IMR-90 (cell line): ENCODE measurements at regions not wholly inside any gene's neighbourhood (a gene's known extent, or its start where the extent isn't known, plus 50 kb on each side); places are given as distances from the start of the nearest gene placed in this dataset.

Source experiments
- ATAC-seq: fragments of 200-7000 bp; cut with Tn5 transposase; 2 replicates; pipeline ENCODE4 v1.9.1; 2020; ENCODE audit warnings: low read depth, mild to moderate bottlenecking, moderate library complexity
- BruUV-seq: library from RNA; stranded (reverse); fragments of 400-500 nt; replicated peaks from 2 replicates; lab custom pipeline; 2021; lab: Mats Ljungman, UMichigan
- CTCF ChIA-PET: fragments of 300-600 bp; formaldehyde crosslinking; extraction: SDS; loops from one replicate; lab custom pipeline; 2021; ENCODE audit warnings: antibody characterized with exemption; lab: Yijun Ruan, JAX
- POLR2A ChIA-PET: fragments of 300-600 bp; sonication (Branson Sonifier 250); formaldehyde crosslinking; loops from one replicate; lab custom pipeline; 2022; ENCODE audit warnings: antibody characterized with exemption; ENCODE audit not compliant: unreplicated experiment; lab: Charles Lee
- DNase-seq: peaks from one replicate; pipeline ENCODE4 v3.0.0; 2013
- H2AFZ ChIP-seq: replicated peaks from 2 replicates; pipeline ENCODE3; 2013; ENCODE audit warnings: low read length, mild to moderate bottlenecking; ENCODE audit not compliant: poor library complexity
- H2AK5ac ChIP-seq: 2 replicates; pipeline ENCODE4 v1.6.1; 2013; ENCODE audit warnings: low read depth, low read length, inconsistent platforms
- H2AK9ac ChIP-seq: replicated peaks from 2 replicates; pipeline ENCODE3; 2013; ENCODE audit warnings: mild to moderate bottlenecking, low read depth, low read length, moderate library complexity; ENCODE audit not compliant: poor library complexity
- H2BK120ac ChIP-seq: 2 replicates; pipeline ENCODE4 v1.6.1; 2013; ENCODE audit warnings: low read depth, low read length, inconsistent platforms
- H2BK15ac ChIP-seq: 3 replicates; pipeline ENCODE4 v1.6.1; 2013; ENCODE audit warnings: low read depth, low read length, inconsistent platforms
- H2BK20ac ChIP-seq: 2 replicates; pipeline ENCODE4 v1.6.1; 2013; ENCODE audit warnings: low read depth, mild to moderate bottlenecking, inconsistent platforms, low read length, moderate library complexity
- H2BK5ac ChIP-seq: 2 replicates; pipeline ENCODE4 v1.6.1; 2013; ENCODE audit warnings: mild to moderate bottlenecking, low read depth, low read length, inconsistent platforms; ENCODE audit not compliant: poor library complexity, severe bottlenecking
- H3K14ac ChIP-seq: replicated peaks from 2 replicates; pipeline ENCODE4 v1.6.1; 2013; ENCODE audit warnings: low read depth, low read length, inconsistent platforms
- H3K18ac ChIP-seq: 2 replicates; pipeline ENCODE4 v1.6.1; 2013; ENCODE audit warnings: low read depth, low read length, control low read depth
- H3K23ac ChIP-seq: 2 replicates; pipeline ENCODE4 v1.6.1; 2013; ENCODE audit warnings: low read depth, low read length, inconsistent platforms
- H3K27ac ChIP-seq: 2 replicates; pipeline ENCODE4 v1.5.1; 2013; ENCODE audit warnings: mild to moderate bottlenecking, control low read depth, low read length; ENCODE audit not compliant: insufficient read depth
- H3K27me3 ChIP-seq: 2 replicates; pipeline ENCODE4 v1.6.1; 2013; ENCODE audit warnings: low read length; ENCODE audit not compliant: control insufficient read depth, insufficient read depth
- H3K36me3 ChIP-seq: 2 replicates; pipeline ENCODE4 v1.6.1; 2013; ENCODE audit warnings: low read length, mixed read lengths; ENCODE audit not compliant: control insufficient read depth, insufficient read depth
- H3K4ac ChIP-seq: 2 replicates; pipeline ENCODE4 v1.6.1; 2013; ENCODE audit warnings: low read depth, low read length, inconsistent platforms
- H3K4me1 ChIP-seq: 2 replicates; pipeline ENCODE4 v1.6.1; 2013; ENCODE audit warnings: low read length, mixed read lengths; ENCODE audit not compliant: control insufficient read depth, insufficient read depth
- H3K4me2 ChIP-seq: 2 replicates; pipeline ENCODE4 v1.6.1; 2013; ENCODE audit warnings: low read depth, mild to moderate bottlenecking, control low read depth, low read length, moderate library complexity
- H3K4me3 ChIP-seq: 2 replicates; pipeline ENCODE4 v1.5.1; 2013; ENCODE audit warnings: low read depth, mild to moderate bottlenecking, control low read depth, low read length, moderate library complexity; ENCODE audit not compliant: insufficient read depth
- H3K56ac ChIP-seq: 2 replicates; pipeline ENCODE4 v1.6.1; 2013; ENCODE audit warnings: low read length, inconsistent platforms; ENCODE audit not compliant: insufficient read depth; ENCODE audit errors: extremely low read depth
- H3K79me1 ChIP-seq, 2 experiments: 2 replicates each; pipeline ENCODE4 v1.6.1; 2013; ENCODE audit warnings: low read length in 2 of 2, inconsistent platforms in 1 of 2, low read depth in 1 of 2
- H3K9ac ChIP-seq: 2 replicates; pipeline ENCODE4 v1.6.1; 2013; ENCODE audit warnings: low read depth, low read length, control low read depth
- H3K9me1 ChIP-seq: 2 replicates; pipeline ENCODE4 v1.6.1; 2013; ENCODE audit warnings: low read length, inconsistent platforms; ENCODE audit not compliant: insufficient read depth
- H3K9me3 ChIP-seq: 2 replicates; pipeline ENCODE4 v1.6.1; 2013; ENCODE audit warnings: low read length; ENCODE audit not compliant: control insufficient read depth, insufficient read depth
- H4K20me1 ChIP-seq: 2 replicates; pipeline ENCODE4 v1.6.1; 2013; ENCODE audit warnings: low read length, inconsistent platforms; ENCODE audit not compliant: insufficient read depth
- H4K5ac ChIP-seq: 2 replicates; pipeline ENCODE4 v1.6.1; 2013; ENCODE audit warnings: mild to moderate bottlenecking, low read depth, low read length, control low read depth
- H4K8ac ChIP-seq, 2 experiments: 2 replicates each; pipeline ENCODE4 v1.6.1; 2013; ENCODE audit warnings: low read depth in 2 of 2, low read length in 2 of 2, control low read depth in 1 of 2, inconsistent platforms in 1 of 2
- H4K91ac ChIP-seq: 2 replicates; pipeline ENCODE4 v1.6.1; 2013; ENCODE audit warnings: low read depth, low read length, inconsistent platforms; ENCODE audit not compliant: insufficient read depth
- BHLHE40 ChIP-seq: fragments of 150-350 bp; IDR thresholded peaks from 2 replicates; pipeline ENCODE4 v1.6.1; 2016; ENCODE audit warnings: mild to moderate bottlenecking, low read depth, low read length
- CEBPB ChIP-seq: IDR thresholded peaks from 2 replicates; pipeline ENCODE4 v1.6.1; 2012; ENCODE audit warnings: low read depth, low read length, improper control_type of control experiment
- CHD1 ChIP-seq: IDR thresholded peaks from 2 replicates; pipeline ENCODE4 v1.6.1; 2012; ENCODE audit warnings: low read depth, low read length, improper control_type of control experiment
- FOS ChIP-seq: fragments of 150-350 bp; IDR thresholded peaks from 2 replicates; pipeline ENCODE4 v1.6.1; 2016; ENCODE audit warnings: low read depth, low read length
- MAZ ChIP-seq: IDR thresholded peaks from 2 replicates; pipeline ENCODE4 v1.6.1; 2012; ENCODE audit warnings: low read depth, mild to moderate bottlenecking, low read length, improper control_type of control experiment, moderate library complexity, borderline replicate concordance
- MXI1 ChIP-seq: IDR thresholded peaks from 2 replicates; pipeline ENCODE4 v1.6.1; 2012; ENCODE audit warnings: low read depth, mild to moderate bottlenecking, low read length, moderate library complexity, borderline replicate concordance
- NFE2L2 ChIP-seq: fragments of 150-350 bp; IDR thresholded peaks from 2 replicates; pipeline ENCODE4 v1.6.1; 2016; ENCODE audit warnings: low read depth, mild to moderate bottlenecking, low read length
- POLR2A ChIP-seq: IDR thresholded peaks from 2 replicates; pipeline ENCODE4 v1.6.1; 2012; ENCODE audit warnings: mild to moderate bottlenecking, low read depth, low read length
- SMC3 ChIP-seq: fragments of 150-350 bp; IDR thresholded peaks from 2 replicates; pipeline ENCODE4 v1.6.1; 2016; ENCODE audit warnings: low read depth, mild to moderate bottlenecking, antibody characterized with exemption, low read length, moderate library complexity
- WGBS, 2 experiments: methylation state at CpG; one replicate each; pipeline versions ENCODE4 v1.1.5 to v1.1.7; 2013; ENCODE audit warnings: missing lambda C conversion rate in 2 of 2; ENCODE audit not compliant: insufficient read length in 1 of 2; ENCODE audit errors: extremely low coverage in 2 of 2; 5-methylcytosine and 5-hydroxymethylcytosine counted together
- dilution Hi-C: fragments of 300-500 bp; cut with HindIII; formaldehyde crosslinking; loops from one replicate; pipeline ENCODE4 v1.14.3; 2018; ENCODE audit warnings: low sequenced_read_pairs; ENCODE audit not compliant: unreplicated experiment
- in situ Hi-C: fragments of 300-500 bp; cut with MboI; formaldehyde crosslinking; loops from 3 replicates; pipeline ENCODE4 v1.14.3; 2019; ENCODE audit warnings: low sequenced_read_pairs, inconsistent platforms, mixed read lengths
- intact Hi-C: fragments of 100-400 bp; cut with micrococcal nuclease; formaldehyde crosslinking; loops from 2 replicates; pipeline ENCODE4 v1.10.0; 2022
- TF ChIP-seq, protein P1 (sequence below): fragments of 150-350 bp; IDR thresholded peaks from 2 replicates; pipeline ENCODE4 v1.6.1; 2016; ENCODE audit warnings: low read depth, mild to moderate bottlenecking, low read length, moderate library complexity, borderline replicate concordance
- TF ChIP-seq, protein P2 (sequence below): conservative IDR thresholded peaks from 2 replicates; pipeline ENCODE4 v1.5.1; 2012; ENCODE audit warnings: mild to moderate bottlenecking, low read depth, low read length, improper control_type of control experiment

GRCh38 chr17:69884846-69885245 lies 190.2 kb upstream of the KCNJ16 start:
- Histone ChIP-seq H2AK9ac (no peak overlapping the region), H2AFZ (no peak overlapping the region), H3K14ac (no peak overlapping the region), H4K91ac (no peak overlapping the region), H3K18ac (no peak overlapping the region), H3K4me3 (no peak overlapping the region), H3K56ac (no peak overlapping the region), H3K23ac (no peak overlapping the region), H2BK20ac (no peak overlapping the region), H3K4me1 (no peaks in the 10 kb centered on the region), H3K27ac (no peak overlapping the region), H2BK15ac (no peak overlapping the region), H3K4me2 (no peak overlapping the region), H2AK5ac (no peak overlapping the region), H3K9ac (no peak overlapping the region), H3K9me3 (no peaks in the 10 kb centered on the region), H4K20me1 (no peaks in the 10 kb centered on the region), H4K8ac (no peak overlapping the region), H3K9me1 (no peaks in the 10 kb centered on the region), H3K27me3 (no peaks in the 10 kb centered on the region), H3K36me3 (no peaks in the 10 kb centered on the region), H3K79me1 (no peaks in the 10 kb centered on the region), H3K4ac (no peak overlapping the region), H2BK5ac (no peak overlapping the region), H2BK120ac (no peak overlapping the region), H4K5ac (no peak overlapping the region)
- no peak for DNase-seq
- BruUV-seq, result no TSS peak
- intact Hi-C loops, result no loop called here
- TF ChIP-seq CHD1, result no peak
- no peak for TF ChIP-seq NFE2L2
- TF ChIP-seq MXI1, result no peak
- TF ChIP-seq, protein P1, sequence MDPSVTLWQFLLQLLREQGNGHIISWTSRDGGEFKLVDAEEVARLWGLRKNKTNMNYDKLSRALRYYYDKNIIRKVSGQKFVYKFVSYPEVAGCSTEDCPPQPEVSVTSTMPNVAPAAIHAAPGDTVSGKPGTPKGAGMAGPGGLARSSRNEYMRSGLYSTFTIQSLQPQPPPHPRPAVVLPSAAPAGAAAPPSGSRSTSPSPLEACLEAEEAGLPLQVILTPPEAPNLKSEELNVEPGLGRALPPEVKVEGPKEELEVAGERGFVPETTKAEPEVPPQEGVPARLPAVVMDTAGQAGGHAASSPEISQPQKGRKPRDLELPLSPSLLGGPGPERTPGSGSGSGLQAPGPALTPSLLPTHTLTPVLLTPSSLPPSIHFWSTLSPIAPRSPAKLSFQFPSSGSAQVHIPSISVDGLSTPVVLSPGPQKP, result no peak
- TF ChIP-seq MAZ, result no peak
- TF ChIP-seq, protein P2, sequence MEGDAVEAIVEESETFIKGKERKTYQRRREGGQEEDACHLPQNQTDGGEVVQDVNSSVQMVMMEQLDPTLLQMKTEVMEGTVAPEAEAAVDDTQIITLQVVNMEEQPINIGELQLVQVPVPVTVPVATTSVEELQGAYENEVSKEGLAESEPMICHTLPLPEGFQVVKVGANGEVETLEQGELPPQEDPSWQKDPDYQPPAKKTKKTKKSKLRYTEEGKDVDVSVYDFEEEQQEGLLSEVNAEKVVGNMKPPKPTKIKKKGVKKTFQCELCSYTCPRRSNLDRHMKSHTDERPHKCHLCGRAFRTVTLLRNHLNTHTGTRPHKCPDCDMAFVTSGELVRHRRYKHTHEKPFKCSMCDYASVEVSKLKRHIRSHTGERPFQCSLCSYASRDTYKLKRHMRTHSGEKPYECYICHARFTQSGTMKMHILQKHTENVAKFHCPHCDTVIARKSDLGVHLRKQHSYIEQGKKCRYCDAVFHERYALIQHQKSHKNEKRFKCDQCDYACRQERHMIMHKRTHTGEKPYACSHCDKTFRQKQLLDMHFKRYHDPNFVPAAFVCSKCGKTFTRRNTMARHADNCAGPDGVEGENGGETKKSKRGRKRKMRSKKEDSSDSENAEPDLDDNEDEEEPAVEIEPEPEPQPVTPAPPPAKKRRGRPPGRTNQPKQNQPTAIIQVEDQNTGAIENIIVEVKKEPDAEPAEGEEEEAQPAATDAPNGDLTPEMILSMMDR, result no peak
- TF ChIP-seq POLR2A, result no peak
- TF ChIP-seq BHLHE40, result no peak
- TF ChIP-seq SMC3, result no peak
- TF ChIP-seq CEBPB, result no peak
- TF ChIP-seq FOS, result no peak
- ATAC-seq, result no peak
- dilution Hi-C loops, result no loop called here
- ChIA-PET CTCF (interaction anchor here (1.3 to 1.5 kb wide), 2 partner anchors 11 to 122 kb away, joined by 3 to 4 read pairs; no protein-coding TSS in a partner anchor), POLR2A (no interaction called here)
- 57% methylated on average over 1 of the region's 2 CpGs; no CpG with 5 or more reads in 1 of the 2 experiments for WGBS, 2 experiments
- in situ Hi-C loops, result no loop called here
